Muscle of leg (tissue), 3 donors: ENCODE measurements at regions not wholly inside any gene's neighbourhood (a gene's known extent, or its start where the extent isn't known, plus 50 kb on each side); places are given as distances from the start of the nearest gene placed in this dataset.

Experiments used
- DNase-seq: peaks from one replicate; pipeline ENCODE4 v3.0.0; 2013
- H3K27ac ChIP-seq: one replicate; pipeline ENCODE4 v1.5.1; 2013; ENCODE audit warnings: mild to moderate bottlenecking, low read length, control low read depth
- H3K27me3 ChIP-seq: one replicate; pipeline ENCODE4 v1.6.1; 2013; ENCODE audit warnings: low read length; ENCODE audit not compliant: control insufficient read depth, insufficient read depth
- H3K36me3 ChIP-seq: one replicate; pipeline ENCODE4 v1.6.1; 2013; ENCODE audit warnings: low read length; ENCODE audit not compliant: control insufficient read depth, insufficient read depth
- H3K4me1 ChIP-seq: one replicate; pipeline ENCODE4 v1.6.1; 2013; ENCODE audit warnings: low read length; ENCODE audit not compliant: control insufficient read depth, insufficient read depth
- H3K4me3 ChIP-seq: one replicate; pipeline ENCODE4 v1.5.1; 2013; ENCODE audit warnings: low read length, control low read depth
- H3K9me3 ChIP-seq: replicated peaks from 2 replicates; pipeline ENCODE4 v1.6.1; 2013; ENCODE audit warnings: low read depth, low read length; ENCODE audit not compliant: control insufficient read depth
- WGBS: methylation state at CpG from one replicate; pipeline ENCODE4 v1.1.5; 2013; ENCODE audit warnings: missing lambda C conversion rate; ENCODE audit not compliant: insufficient coverage; 5-methylcytosine and 5-hydroxymethylcytosine counted together

- Histone ChIP-seq H3K36me3 (no peaks in the 10 kb centered on the region), H3K4me1 (no peaks in the 10 kb centered on the region), H3K9me3 (no peaks in the 10 kb centered on the region), H3K4me3 (no peak overlapping the region), H3K27ac (no peak overlapping the region), H3K27me3 (no peaks in the 10 kb centered on the region)
- no CpG with 5 or more reads among the region's 6 CpGs for WGBS
- peak; percentile 67 for DNase-seq
These were observed 119.6 kb upstream of the TAF11L2 start for GRCh38 chr5:17378346-17378997.

DNA sequence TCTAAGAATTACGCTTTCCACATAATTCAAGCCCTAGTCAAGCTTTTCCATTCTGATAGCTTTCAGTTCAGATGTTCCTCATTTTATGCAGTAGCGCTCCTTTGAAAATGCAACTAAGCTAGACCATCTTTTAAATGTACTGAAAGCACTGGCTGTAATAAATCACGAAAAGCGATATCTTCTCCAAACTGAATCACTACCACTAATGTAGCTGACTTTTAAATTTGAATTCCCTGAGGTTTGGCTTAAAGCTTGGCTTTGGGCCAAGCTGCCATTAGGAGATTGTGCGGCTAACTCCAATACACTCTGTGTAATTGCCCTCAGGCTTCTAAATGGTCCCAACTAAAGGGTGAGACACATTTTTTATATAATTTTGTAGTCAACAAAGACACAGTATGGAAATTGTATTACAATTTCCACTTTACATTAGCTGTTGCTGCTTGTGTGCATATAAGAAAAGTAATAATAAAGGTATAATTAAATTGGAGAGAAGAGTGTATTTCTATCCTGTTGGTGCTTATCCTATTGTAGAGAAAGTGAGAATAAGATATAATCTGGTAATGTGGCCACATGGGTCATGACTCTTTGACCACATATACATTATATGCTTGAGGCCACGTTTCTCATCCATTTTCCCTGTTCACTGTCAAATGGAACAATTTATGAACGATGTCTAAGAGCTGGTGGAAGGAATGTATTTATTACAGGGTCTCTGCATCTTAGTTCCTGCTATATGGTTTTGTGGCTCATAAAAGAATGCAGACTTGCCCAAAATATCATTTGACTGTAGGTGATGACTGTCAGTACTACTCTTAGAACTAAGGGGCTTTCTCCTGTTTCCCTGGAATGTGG, 118.7 kb upstream of the TAF11L2 start:
- WGBS: 36% methylated on average over 3 of the region's 7 CpGs
- no peaks in the 10 kb centered on the region for H3K27me3 ChIP-seq
- H3K9me3 ChIP-seq: no peaks in the 10 kb centered on the region
- H3K4me1 ChIP-seq: no peaks in the 10 kb centered on the region
- no peaks in the 10 kb centered on the region for H3K36me3 ChIP-seq
- H3K4me3 ChIP-seq: no peak overlapping the region
- peak; percentile 33 for DNase-seq
- H3K27ac ChIP-seq: no peak overlapping the region

- WGBS: no CpG with 5 or more reads among the region's 2 CpGs
- peak; percentile 79 for DNase-seq
These were observed 116.1 kb upstream of the TAF11L2 start for GRCh38 chr5:17381932-17382331.

GRCh38 chr5:17383526-17383925, 114.5 kb upstream of the TAF11L2 start:
- 49% methylated on average over 3 of the region's 3 CpGs for WGBS
- H3K27me3 ChIP-seq: no peaks in the 10 kb centered on the region

More at GRCh38 chr5:17381932-17382331, 116.1 kb upstream of the TAF11L2 start:
- no peaks in the 10 kb centered on the region for H3K36me3 ChIP-seq
- no peaks in the 10 kb centered on the region for H3K27me3 ChIP-seq
- no peaks in the 10 kb centered on the region for H3K4me1 ChIP-seq
- H3K4me3 ChIP-seq: no peak overlapping the region
- H3K9me3 ChIP-seq: no peaks in the 10 kb centered on the region
- H3K27ac ChIP-seq: no peak overlapping the region

DNA sequence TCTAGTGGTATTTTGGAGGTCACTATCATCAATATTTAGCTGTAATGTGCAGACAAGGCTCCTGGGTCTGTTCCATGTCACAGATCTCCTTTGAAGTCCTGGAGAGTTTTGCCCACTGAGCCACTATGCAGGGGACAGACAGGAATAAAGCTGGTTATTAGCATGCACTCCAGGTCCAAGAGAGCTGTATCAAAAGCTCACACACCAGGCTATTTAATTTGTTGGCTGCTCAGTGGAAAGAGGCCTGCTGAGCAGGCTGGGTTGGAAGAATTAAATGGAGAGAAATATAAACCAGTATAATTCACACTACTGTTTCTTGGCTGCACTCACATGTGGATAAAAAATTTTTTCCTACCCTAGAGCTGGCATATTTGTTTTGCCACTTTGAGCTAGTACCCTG, 113.8 kb upstream of the TAF11L2 start:
- H3K4me1 ChIP-seq: no peaks in the 10 kb centered on the region

More at GRCh38 chr5:17383526-17383925, 114.5 kb upstream of the TAF11L2 start:
- Histone ChIP-seq H3K4me1 (no peaks in the 10 kb centered on the region), H3K36me3 (no peaks in the 10 kb centered on the region), H3K9me3 (no peaks in the 10 kb centered on the region), H3K4me3 (no peak overlapping the region), H3K27ac (no peak overlapping the region)
- no peak for DNase-seq

GRCh38 chr5:17388717-17389116, 109.3 kb upstream of the TAF11L2 start:
- peaks cover 2% of the 10 kb centered on the region for H3K9me3 ChIP-seq
- no peak overlapping the region for H3K4me3 ChIP-seq
- DNase-seq: no peak
- no peaks in the 10 kb centered on the region for H3K27me3 ChIP-seq
- no peak overlapping the region for H3K27ac ChIP-seq
- H3K4me1 ChIP-seq: no peaks in the 10 kb centered on the region
- no peaks in the 10 kb centered on the region for H3K36me3 ChIP-seq
- WGBS: no CpG with 5 or more reads among the region's 1 CpG

More for the DNA sequence above, 113.8 kb upstream of the TAF11L2 start:
- H3K4me3 ChIP-seq: no peak overlapping the region
- H3K27ac ChIP-seq: no peak overlapping the region
- H3K27me3 ChIP-seq: no peaks in the 10 kb centered on the region
- no peak for DNase-seq
- peaks cover 2% of the 10 kb centered on the region for H3K9me3 ChIP-seq
- H3K36me3 ChIP-seq: no peaks in the 10 kb centered on the region

GRCh38 chr5:17394086-17394485, 103.9 kb upstream of the TAF11L2 start:
- WGBS: no CpG with 5 or more reads among the region's 1 CpG
- no peaks in the 10 kb centered on the region for H3K9me3 ChIP-seq
- no peak for DNase-seq
- H3K4me1 ChIP-seq: no peaks in the 10 kb centered on the region
- H3K36me3 ChIP-seq: no peaks in the 10 kb centered on the region
- no peaks in the 10 kb centered on the region for H3K27me3 ChIP-seq
- H3K4me3 ChIP-seq: no peak overlapping the region
- no peak overlapping the region for H3K27ac ChIP-seq

DNA sequence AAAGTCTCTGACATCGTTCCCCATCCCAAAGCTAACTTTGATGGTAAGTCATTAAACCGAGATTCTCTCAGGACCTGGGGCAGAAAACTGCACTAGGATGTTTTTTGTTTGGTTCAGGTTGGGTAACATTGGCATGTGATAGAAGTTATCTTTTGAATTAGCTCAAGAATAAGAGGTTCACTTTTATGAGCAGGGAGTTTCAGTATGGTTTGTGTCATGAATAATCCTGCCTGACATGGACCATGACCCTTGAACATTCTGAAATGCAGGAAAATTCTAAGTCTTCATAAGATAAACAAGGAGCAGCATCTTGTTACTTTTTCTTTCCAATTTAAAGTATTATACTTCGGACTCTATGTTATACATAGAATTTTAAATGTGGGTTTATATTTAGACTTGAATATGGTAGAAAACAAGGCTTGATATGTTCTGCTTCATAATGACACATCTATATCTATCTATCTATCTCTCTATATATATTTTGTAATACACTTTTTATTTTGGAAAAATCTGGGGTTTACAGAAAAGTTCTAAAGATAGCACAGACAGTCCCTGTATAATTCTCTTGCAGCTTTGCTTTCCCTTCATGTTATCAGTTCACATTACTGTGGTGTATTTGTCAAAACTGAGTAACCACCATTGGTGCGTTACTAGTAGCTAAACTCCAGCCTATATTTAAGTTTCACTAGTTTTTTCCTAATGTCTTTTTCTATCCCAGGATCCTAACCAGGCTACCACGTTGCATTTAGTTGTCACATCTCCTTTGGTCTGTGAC, 102.7 kb upstream of the TAF11L2 start:
- Histone ChIP-seq H3K27ac (no peak overlapping the region), H3K27me3 (no peaks in the 10 kb centered on the region), H3K9me3 (no peaks in the 10 kb centered on the region), H3K36me3 (no peaks in the 10 kb centered on the region), H3K4me1 (no peaks in the 10 kb centered on the region), H3K4me3 (no peak overlapping the region)
- WGBS: 77% methylated on average over 2 of the region's 5 CpGs
- no peak for DNase-seq

DNA sequence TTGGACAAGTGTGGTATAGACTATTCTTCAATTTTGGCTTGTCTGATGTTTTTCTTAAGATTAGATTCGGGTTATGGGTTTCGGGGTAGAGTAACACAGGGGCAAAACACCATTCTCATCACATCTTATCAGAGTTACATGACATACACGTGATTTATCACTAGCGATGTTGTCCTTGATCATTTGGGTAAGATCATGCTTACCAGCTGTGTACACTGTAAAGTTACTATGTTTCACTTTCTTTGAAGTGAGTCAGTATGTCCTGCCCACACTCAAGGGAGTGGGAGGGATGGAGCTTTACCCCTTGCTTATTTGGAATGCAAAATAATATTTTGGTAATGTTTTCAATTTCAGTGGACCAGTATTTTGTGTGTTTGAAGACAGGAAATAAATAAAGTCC, 101.8 kb upstream of the TAF11L2 start:
- WGBS: no CpG with 5 or more reads among the region's 4 CpGs
- DNase-seq: no peak
- Histone ChIP-seq H3K4me1 (peaks cover 2% of the 10 kb centered on the region), H3K9me3 (no peaks in the 10 kb centered on the region), H3K27ac (no peak overlapping the region), H3K27me3 (no peaks in the 10 kb centered on the region), H3K36me3 (no peaks in the 10 kb centered on the region), H3K4me3 (no peak overlapping the region)

GRCh38 chr5:17398431-17398830, 99.6 kb upstream of the TAF11L2 start:
- H3K4me3 ChIP-seq: no peak overlapping the region
- no peaks in the 10 kb centered on the region for H3K36me3 ChIP-seq
- no peaks in the 10 kb centered on the region for H3K9me3 ChIP-seq
- H3K27ac ChIP-seq: no peak overlapping the region
- DNase-seq: no peak
- H3K4me1 ChIP-seq: peaks cover 7% of the 10 kb centered on the region
- H3K27me3 ChIP-seq: peaks cover 3% of the 10 kb centered on the region
- WGBS: no CpG with 5 or more reads among the region's 4 CpGs
